Activated CD4-positive, alpha-beta T cell treated with anti-CD3 and anti-CD28 coated beads, Interleukin-2, amount 10 ng/mL, durations not matched to agents 24 days and 14 days (primary cell): ENCODE measurements at regions not wholly inside any gene's neighbourhood (a gene's known extent, or its start where the extent isn't known, plus 50 kb on each side); places are given as distances from the start of the nearest gene placed in this dataset.

Experiments used
- DNase-seq: peaks from one replicate; pipeline ENCODE4 v3.0.0; 2022
- H3K27ac Mint-ChIP-seq: one replicate; pipeline ENCODE4 v1.8.0; 2022; ENCODE audit warnings: mild to moderate bottlenecking, mixed read lengths
- H3K27me3 Mint-ChIP-seq: one replicate; pipeline ENCODE4 v1.8.0; 2022; ENCODE audit warnings: mixed read lengths
- H3K36me3 Mint-ChIP-seq: one replicate; pipeline ENCODE4 v1.8.0; 2022; ENCODE audit warnings: low read depth, mild to moderate bottlenecking, mixed read lengths
- H3K4me1 Mint-ChIP-seq: one replicate; pipeline ENCODE4 v1.8.0; 2021; ENCODE audit warnings: mixed read lengths
- H3K4me3 Mint-ChIP-seq: one replicate; pipeline ENCODE4 v1.8.0; 2022; ENCODE audit warnings: mild to moderate bottlenecking, moderate library complexity, mixed read lengths
- H3K9me3 Mint-ChIP-seq: one replicate; pipeline ENCODE4 v1.8.0; 2021; ENCODE audit warnings: mixed read lengths
- intact Hi-C: fragments of 100-400 bp; cut with micrococcal nuclease; formaldehyde crosslinking; loops from one replicate; pipeline ENCODE4 v1.15.1; 2023

DNA sequence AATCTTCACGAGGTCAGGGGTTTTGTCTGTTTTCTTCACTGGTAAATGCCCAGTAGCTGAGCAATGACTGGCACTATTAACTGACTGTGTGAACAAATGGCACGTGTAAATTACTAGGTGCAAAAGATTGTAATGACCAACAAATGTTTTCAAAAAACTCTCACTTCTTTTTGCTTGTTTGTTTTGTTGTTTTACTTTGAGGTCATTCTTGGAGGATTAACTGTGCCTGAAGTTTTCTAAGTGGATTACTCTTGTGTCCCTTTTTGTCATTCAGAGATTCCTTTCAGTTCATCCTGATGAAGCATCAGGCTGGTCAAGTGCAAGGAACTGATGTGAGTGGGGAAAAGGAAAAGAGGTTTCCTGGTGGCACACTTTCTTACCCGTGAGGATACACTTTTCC, 74.4 kb upstream of the PPP1R3C start:
- H3K27ac Mint-ChIP-seq = no peak overlapping the region
- no peak for DNase-seq
- intact Hi-C loops = no loop called here
- H3K36me3 Mint-ChIP-seq = no peaks in the 10 kb centered on the region
- no peaks in the 10 kb centered on the region for H3K4me1 Mint-ChIP-seq
- H3K9me3 Mint-ChIP-seq = no peaks in the 10 kb centered on the region
- peaks cover 30% of the 10 kb centered on the region for H3K27me3 Mint-ChIP-seq
- H3K4me3 Mint-ChIP-seq = no peak overlapping the region

DNA sequence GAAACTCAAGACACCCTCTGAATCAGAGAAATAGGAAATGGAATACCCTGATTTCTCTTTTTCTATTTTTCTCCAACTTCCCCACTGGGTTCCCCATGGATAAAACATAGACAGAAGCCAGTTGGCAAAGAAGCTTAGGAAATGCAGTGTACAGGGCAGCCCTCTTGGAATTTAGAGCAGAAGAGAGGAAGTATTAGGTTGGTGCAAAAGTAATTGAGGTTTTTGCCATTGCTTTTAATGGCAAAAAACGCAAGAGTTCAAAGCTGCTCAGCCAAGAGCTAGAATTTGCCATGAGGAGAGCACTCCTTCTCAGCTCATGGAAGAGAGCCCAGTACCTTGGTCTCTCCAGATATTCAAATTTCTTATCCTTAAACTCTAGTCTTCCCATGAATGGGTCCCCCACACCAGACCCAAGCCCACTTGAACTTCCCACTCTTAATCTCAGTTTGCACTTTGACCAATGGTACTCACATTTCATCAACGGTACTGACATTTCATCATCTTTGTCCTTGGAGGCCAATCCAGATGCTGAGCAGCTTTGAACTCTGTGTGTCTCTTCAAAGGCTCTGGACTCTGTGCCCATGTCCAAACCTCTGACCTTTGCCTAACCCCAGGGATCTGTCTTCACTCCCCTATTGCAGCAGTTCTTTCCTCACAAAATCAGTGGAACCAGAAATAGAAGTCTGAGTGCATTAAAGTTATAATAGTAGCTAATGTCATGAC, 73.2 kb upstream of the PPP1R3C start:
- no peaks in the 10 kb centered on the region for H3K36me3 Mint-ChIP-seq
- no peak overlapping the region for H3K4me3 Mint-ChIP-seq
- DNase-seq = peak; percentile 8
- no peaks in the 10 kb centered on the region for H3K4me1 Mint-ChIP-seq
- intact Hi-C loops = no loop called here
- H3K27ac Mint-ChIP-seq = no peak overlapping the region
- H3K27me3 Mint-ChIP-seq = peaks cover 37% of the 10 kb centered on the region
- H3K9me3 Mint-ChIP-seq = no peaks in the 10 kb centered on the region

DNA sequence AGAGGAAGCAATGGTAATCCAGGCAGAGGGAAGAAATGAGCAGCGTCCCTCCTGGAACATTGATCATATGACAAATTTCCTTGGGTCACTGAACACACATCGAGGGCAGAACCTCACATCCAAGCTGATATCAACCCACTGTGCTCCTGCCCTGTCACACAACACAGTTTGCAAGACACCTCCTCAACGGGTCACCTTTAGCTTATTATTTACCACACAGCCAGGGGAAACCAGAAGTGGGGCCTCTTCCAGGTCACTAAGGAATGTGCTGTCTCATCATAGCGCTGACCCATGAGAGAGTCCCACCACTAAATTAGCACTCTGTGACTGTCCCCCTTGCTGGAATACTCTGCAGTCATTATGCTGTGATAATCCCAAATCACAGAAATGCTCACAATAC, 69.7 kb upstream of the PPP1R3C start:
- Mint-ChIP-seq H3K27me3 (peaks cover 36% of the 10 kb centered on the region), H3K27ac (no peak overlapping the region), H3K4me3 (no peak overlapping the region), H3K4me1 (no peaks in the 10 kb centered on the region), H3K36me3 (no peaks in the 10 kb centered on the region), H3K9me3 (no peaks in the 10 kb centered on the region)
- intact Hi-C loops = no loop called here
- no peak for DNase-seq

DNA sequence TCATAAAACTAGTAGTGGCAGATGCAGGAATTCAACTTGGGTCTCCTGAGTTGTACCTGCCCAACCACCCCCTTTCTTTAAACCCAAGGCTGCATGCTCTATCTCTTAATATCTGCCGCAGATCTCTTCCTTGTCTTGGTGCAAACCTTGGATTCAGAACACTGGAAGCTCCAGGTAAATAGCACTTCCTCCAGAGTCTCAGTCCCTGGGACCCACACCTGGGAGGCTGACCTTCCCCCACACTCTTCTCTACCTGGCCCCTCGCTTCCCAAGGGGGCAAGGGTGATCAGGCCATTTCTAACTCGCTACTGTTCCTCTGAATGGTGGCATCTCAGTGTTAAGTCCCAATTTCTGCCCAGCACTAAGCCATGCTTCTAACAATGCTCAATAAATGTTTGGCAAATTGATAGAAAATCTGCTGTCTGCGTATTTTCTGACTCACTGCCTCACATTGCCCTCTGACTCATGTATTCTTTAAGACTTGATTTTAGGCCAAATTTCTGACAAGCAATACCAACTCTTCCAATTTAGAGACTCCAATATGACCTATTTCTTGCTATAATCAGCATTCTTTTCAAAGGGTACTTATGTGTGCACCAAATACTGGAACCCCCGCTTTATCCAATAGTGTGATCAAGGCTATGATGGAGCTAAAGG, 68.0 kb upstream of the PPP1R3C start:
- no peaks in the 10 kb centered on the region for H3K36me3 Mint-ChIP-seq
- DNase-seq = no peak
- no peak overlapping the region for H3K4me3 Mint-ChIP-seq
- no peaks in the 10 kb centered on the region for H3K4me1 Mint-ChIP-seq
- peaks cover 28% of the 10 kb centered on the region for H3K27me3 Mint-ChIP-seq
- no peak overlapping the region for H3K27ac Mint-ChIP-seq
- intact Hi-C loops = no loop called here
- H3K9me3 Mint-ChIP-seq = no peaks in the 10 kb centered on the region

DNA sequence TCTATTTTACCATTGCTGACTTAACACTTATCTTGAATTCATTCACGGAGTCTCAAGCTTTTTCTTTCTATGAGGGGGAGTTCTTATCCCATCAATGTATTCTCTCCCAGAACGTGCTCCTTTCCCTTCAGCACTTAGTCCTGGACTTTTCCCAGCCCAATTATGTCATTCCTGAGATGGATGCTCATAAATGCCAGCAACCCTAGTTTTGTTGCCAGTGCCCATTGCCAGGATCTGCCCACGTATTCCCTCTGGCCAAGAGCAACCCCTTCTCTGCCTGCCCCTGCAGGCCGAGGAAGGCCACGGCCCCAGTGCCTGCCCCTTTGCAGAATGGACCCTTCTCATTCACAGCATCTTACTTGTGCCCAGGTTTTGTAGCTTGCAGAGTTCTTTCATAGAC, 67.4 kb upstream of the PPP1R3C start:
- DNase-seq = no peak
- Mint-ChIP-seq H3K36me3 (no peaks in the 10 kb centered on the region), H3K9me3 (no peaks in the 10 kb centered on the region), H3K4me3 (no peak overlapping the region), H3K4me1 (no peaks in the 10 kb centered on the region), H3K27ac (no peak overlapping the region), H3K27me3 (peaks cover 25% of the 10 kb centered on the region)
- intact Hi-C loops = no loop called here

DNA sequence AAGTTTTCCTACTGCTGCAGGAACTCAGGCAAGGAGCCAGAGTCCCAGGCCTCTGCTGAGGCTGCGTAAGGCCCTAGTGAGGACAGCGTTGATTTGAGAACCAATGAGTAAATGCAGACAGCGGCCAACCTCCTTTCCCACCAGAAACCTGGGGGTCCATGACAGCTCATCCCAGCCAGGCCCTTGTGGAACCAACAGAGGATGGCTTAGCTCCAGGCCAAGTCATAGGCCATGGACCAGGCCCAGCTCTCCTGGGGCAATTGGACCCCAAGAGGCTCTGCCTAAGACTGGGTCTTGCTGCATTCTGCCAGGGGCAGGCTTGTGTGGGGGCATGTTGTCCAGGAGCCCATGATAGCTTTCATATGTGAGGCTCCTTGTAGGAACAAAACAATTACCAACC, 65.4 kb upstream of the PPP1R3C start:
- H3K9me3 Mint-ChIP-seq = no peaks in the 10 kb centered on the region
- no peak overlapping the region for H3K27ac Mint-ChIP-seq
- intact Hi-C loops = no loop called here
- no peak for DNase-seq
- no peaks in the 10 kb centered on the region for H3K36me3 Mint-ChIP-seq
- H3K27me3 Mint-ChIP-seq = peaks cover 23% of the 10 kb centered on the region
- no peaks in the 10 kb centered on the region for H3K4me1 Mint-ChIP-seq
- no peak overlapping the region for H3K4me3 Mint-ChIP-seq

DNA sequence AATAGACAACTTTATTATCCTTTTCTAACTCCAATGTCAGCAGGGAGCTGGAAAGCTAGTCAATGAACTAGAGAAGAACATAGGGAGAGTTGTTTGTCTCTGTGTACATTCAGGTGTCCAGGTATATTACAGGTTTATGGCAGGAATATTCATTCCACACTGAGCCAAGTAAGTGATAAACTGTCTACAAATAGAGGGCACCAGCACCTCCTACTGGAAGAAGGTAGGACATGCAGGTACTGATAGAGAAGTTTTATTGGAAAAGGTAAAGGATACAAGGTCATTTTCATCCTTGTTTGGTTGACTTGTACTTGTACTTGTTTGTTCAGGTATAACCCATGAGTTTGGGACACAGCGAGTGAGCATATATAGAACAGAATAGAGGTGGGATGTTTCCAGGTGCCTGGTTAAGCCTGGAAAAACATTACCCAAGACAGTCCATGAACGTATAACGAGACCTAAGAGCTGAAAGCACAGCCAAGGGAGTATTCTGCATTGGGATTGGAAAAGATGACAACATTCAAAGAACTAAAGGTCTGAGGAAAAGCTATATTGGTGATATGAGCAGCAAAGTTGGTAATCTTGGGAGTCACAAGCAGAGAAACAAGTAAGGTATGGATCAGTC, 61.4 kb upstream of the PPP1R3C start:
- intact Hi-C loops = loop anchor here (2.0 kb wide), 1 partner anchor 305 kb away; no protein-coding TSS in a partner anchor
- Mint-ChIP-seq H3K9me3 (no peaks in the 10 kb centered on the region), H3K4me3 (no peak overlapping the region), H3K27ac (no peak overlapping the region), H3K4me1 (peaks cover 5% of the 10 kb centered on the region), H3K27me3 (peaks cover 3% of the 10 kb centered on the region), H3K36me3 (no peaks in the 10 kb centered on the region)
- peak; percentile 70 for DNase-seq

DNA sequence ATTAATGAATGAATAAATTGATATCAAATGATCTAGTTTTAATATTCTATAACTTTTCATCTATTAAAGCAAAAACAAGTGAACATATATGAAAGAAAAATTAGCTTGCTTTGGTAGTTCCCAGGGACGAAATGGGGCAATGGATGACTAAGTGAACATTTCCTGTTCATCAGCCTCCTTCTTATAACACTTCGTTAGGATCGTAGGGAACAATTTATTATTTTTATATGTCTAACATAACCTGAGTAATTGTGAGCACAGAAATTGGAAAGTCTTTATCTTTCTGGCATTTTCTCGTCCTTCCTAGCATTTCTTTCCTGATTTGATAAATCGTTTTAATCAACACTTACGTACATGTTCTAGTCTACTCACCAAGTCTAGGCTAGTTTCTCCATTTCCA, 59.1 kb upstream of the PPP1R3C start:
- Mint-ChIP-seq H3K4me1 (peaks cover 5% of the 10 kb centered on the region), H3K9me3 (no peaks in the 10 kb centered on the region), H3K4me3 (no peak overlapping the region), H3K27ac (no peak overlapping the region), H3K36me3 (no peaks in the 10 kb centered on the region), H3K27me3 (peaks cover 3% of the 10 kb centered on the region)
- no peak for DNase-seq
- intact Hi-C loops = no loop called here

DNA sequence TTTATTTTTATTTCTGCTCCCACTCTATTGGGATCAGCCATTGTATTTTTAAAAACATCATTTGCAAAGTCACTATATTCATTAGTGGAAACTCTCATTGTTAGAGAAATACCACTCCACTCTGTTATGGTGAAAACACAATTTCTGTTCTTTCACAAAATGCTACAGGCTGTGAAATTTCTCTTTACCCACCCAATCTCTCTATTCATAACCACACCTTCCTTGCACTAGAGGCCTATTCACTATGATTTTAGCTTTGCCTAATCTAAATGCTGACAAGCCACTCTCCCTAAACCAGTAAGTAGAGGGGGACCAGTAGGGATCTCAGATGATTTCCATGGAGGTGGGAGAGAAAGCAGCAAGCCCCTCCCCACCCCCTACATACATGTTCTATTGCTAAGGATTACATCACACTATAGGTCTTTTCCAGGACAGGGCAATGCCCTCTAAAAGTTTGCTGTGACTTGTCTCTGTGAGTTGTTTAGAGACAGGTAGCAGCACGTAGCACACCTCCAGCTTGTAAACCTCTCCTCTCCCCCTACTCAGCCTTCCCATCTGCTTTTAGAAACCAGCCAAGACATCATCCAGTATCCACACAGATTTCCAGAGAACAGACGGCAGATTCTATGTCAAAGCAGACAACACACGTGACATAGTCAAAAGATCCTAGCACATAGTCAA, 58.3 kb upstream of the PPP1R3C start:
- Mint-ChIP-seq H3K27ac (no peak overlapping the region), H3K27me3 (peaks cover 5% of the 10 kb centered on the region), H3K4me1 (peaks cover 5% of the 10 kb centered on the region), H3K9me3 (no peaks in the 10 kb centered on the region), H3K36me3 (no peaks in the 10 kb centered on the region), H3K4me3 (no peak overlapping the region)
- no peak for DNase-seq
- intact Hi-C loops = no loop called here

DNA sequence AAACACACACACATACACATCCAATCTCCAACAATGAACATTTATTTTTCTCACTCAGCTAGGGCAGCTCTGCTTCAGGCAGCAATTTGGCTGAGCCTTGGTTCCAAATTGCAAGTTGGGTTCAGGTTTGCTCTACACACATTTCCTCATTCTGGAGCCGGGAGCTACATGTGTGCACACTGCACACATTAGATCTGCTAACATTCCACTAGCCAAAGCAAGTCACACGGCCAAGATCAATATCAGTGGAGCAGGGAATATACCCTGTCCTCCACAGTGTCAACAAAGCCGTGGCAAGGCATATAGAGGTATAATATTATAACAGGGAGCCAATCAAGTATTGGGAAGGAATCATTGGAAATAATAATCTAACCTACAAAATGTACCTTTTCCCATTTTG, 57.5 kb upstream of the PPP1R3C start:
- H3K36me3 Mint-ChIP-seq = no peaks in the 10 kb centered on the region
- no peak overlapping the region for H3K27ac Mint-ChIP-seq
- intact Hi-C loops = no loop called here
- no peak overlapping the region for H3K4me3 Mint-ChIP-seq
- no peak for DNase-seq
- H3K27me3 Mint-ChIP-seq = peaks cover 7% of the 10 kb centered on the region
- peaks cover 5% of the 10 kb centered on the region for H3K4me1 Mint-ChIP-seq
- H3K9me3 Mint-ChIP-seq = no peaks in the 10 kb centered on the region

DNA sequence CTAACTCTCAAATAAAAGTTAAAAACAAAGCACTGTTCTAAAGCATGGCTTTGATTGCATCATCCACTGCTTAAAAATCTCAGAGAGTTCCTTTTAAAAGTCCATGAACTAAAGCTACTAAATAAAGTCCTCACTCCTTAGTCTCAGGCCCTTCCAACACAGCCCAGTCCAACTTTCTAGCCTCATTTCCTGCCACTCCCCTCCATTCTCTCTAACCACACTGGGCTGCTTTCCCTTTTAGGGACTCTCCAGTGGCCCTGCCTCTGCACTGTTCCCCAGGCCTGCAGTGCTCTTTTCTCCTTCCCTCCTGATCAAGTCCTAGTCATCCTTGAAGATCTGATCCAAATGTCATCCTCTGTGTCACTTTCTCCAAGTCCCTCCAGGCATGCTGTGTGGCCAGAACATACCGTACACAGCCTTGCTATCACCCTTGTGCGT, 56.9 kb upstream of the PPP1R3C start:
- Mint-ChIP-seq H3K9me3 (no peaks in the 10 kb centered on the region), H3K27me3 (peaks cover 8% of the 10 kb centered on the region), H3K4me1 (peaks cover 5% of the 10 kb centered on the region), H3K27ac (no peak overlapping the region), H3K4me3 (no peak overlapping the region), H3K36me3 (no peaks in the 10 kb centered on the region)
- intact Hi-C loops = no loop called here
- peak; percentile 59 for DNase-seq

DNA sequence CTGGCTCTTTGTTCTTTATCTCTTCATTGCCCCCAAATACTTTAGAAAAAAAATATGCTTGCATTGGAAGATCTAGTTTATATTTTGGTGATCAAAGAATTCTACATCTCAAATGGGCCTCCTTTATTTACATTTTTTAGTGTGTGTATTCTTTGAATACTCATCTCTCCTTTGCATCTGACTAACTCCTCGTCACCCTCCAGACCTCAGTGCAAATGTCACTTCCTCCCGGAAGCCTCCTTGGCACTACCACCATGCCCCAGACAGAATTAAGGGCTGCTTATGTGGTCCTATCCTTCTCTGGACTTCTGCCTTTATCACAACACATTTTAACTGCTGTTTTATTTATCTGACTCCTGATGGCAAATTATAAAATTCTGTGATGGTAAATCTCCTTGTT, 52.0 kb upstream of the PPP1R3C start:
- Mint-ChIP-seq H3K27me3 (peaks cover 5% of the 10 kb centered on the region), H3K9me3 (no peaks in the 10 kb centered on the region), H3K4me3 (no peak overlapping the region), H3K36me3 (no peaks in the 10 kb centered on the region), H3K27ac (no peak overlapping the region), H3K4me1 (peaks cover 3% of the 10 kb centered on the region)
- no peak for DNase-seq
- intact Hi-C loops = no loop called here

DNA sequence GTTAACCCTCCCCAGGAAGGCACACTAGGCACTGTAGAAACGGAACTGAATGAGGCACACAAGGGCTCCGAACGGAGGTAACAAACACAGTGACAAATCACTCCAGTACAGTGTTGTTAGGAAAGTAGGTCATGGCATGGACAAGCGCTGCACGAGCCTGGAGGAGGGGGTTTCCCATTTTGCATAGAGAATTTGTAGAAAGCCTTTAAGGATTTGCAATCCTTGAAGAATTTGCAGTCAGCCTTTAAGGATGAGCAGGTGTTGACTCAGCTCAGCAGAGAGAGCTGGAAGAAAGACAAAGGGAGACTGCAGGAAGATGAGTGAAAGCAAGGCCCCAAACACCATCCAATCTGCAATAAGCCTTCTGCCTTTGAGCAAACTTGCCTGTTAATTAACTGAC, 51.1 kb upstream of the PPP1R3C start:
- intact Hi-C loops = no loop called here
- DNase-seq = no peak
- Mint-ChIP-seq H3K27ac (no peak overlapping the region), H3K36me3 (no peaks in the 10 kb centered on the region), H3K27me3 (peaks cover 5% of the 10 kb centered on the region), H3K4me1 (no peaks in the 10 kb centered on the region), H3K4me3 (no peak overlapping the region), H3K9me3 (no peaks in the 10 kb centered on the region)

DNA sequence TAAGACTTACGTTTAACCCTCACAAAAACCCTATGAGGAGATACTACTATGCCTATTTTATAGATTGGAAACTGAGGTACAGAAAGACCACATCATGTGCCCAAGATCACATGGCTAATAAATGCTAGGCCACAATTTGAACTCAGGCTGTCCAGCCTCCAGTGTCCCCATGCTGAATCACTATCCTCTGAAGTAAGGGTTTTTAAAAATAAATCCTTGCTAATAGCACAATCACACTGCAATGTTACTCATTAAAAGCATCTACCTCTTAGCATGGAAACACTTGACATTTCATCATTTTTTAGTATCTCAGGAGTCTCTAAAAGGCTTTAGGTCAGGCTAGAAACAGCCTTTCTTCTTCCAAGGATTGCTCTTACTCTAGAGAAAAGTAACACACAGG, 50.0 kb upstream of the PPP1R3C start:
- Mint-ChIP-seq H3K4me3 (no peak overlapping the region), H3K9me3 (no peaks in the 10 kb centered on the region), H3K27ac (no peak overlapping the region), H3K4me1 (no peaks in the 10 kb centered on the region), H3K27me3 (peaks cover 5% of the 10 kb centered on the region), H3K36me3 (no peaks in the 10 kb centered on the region)
- no peak for DNase-seq
- intact Hi-C loops = no loop called here
